Smooth muscle cell (in vitro differentiated cells): ENCODE measurements at regions not wholly inside any gene's neighbourhood (a gene's known extent, or its start where the extent isn't known, plus 50 kb on each side); places are given as distances from the start of the nearest gene placed in this dataset.

Experiments used
- DNase-seq: peaks from one replicate; lab custom pipeline; 2025; ENCODE audit not compliant: unreplicated experiment; lab: John Stamatoyannopoulos, UW
- H2AFZ ChIP-seq: fragments of 200-600 bp; sonication (generic); 2 replicates; pipeline ENCODE4 v1.6.0; 2016; ENCODE audit warnings: antibody characterized with exemption, low read depth, mild to moderate bottlenecking
- H3F3A ChIP-seq: fragments of 200-600 bp; sonication (generic); 2 replicates; pipeline ENCODE4 v1.6.0; 2017; ENCODE audit warnings: antibody characterized with exemption, low read depth
- H3K27ac ChIP-seq: fragments of 200-600 bp; sonication (generic); 2 replicates; pipeline ENCODE4 v1.5.1; 2016; ENCODE audit warnings: low read depth, mild to moderate bottlenecking
- H3K27me3 ChIP-seq: fragments of 200-600 bp; sonication (generic); 2 replicates; pipeline ENCODE4 v1.6.1; 2016; ENCODE audit warnings: low read depth, mild to moderate bottlenecking
- H3K36me3 ChIP-seq: fragments of 200-600 bp; sonication (generic); 2 replicates; pipeline ENCODE4 v1.5.1; 2016; ENCODE audit warnings: low read depth
- H3K4me1 ChIP-seq: fragments of 200-600 bp; sonication (generic); 2 replicates; pipeline ENCODE4 v1.5.1; 2016; ENCODE audit warnings: low read depth
- H3K4me2 ChIP-seq: fragments of 200-600 bp; sonication (generic); 2 replicates; pipeline ENCODE4 v1.6.0; 2016; ENCODE audit warnings: mild to moderate bottlenecking
- H3K4me3 ChIP-seq: fragments of 200-600 bp; sonication (generic); 2 replicates; pipeline ENCODE4 v1.5.1; 2016; ENCODE audit warnings: mild to moderate bottlenecking
- H3K79me2 ChIP-seq: fragments of 200-600 bp; sonication (generic); 2 replicates; pipeline ENCODE4 v1.6.0; 2016; ENCODE audit warnings: low read depth, mild to moderate bottlenecking
- H3K9ac ChIP-seq: fragments of 200-600 bp; sonication (generic); 2 replicates; pipeline ENCODE4 v1.6.0; 2016; ENCODE audit warnings: low read depth
- H3K9me3 ChIP-seq: fragments of 200-600 bp; sonication (generic); replicated peaks from 2 replicates; pipeline ENCODE4 v1.5.1; 2016; ENCODE audit warnings: low read depth
- H4K20me1 ChIP-seq: fragments of 200-600 bp; sonication (generic); 2 replicates; pipeline ENCODE4 v1.6.0; 2016; ENCODE audit warnings: low read depth
- WGBS: methylation state at CpG from one replicate; pipeline ENCODE4 v1.1.7; 2016; ENCODE audit warnings: low lambda C conversion rate; 5-methylcytosine and 5-hydroxymethylcytosine counted together
- TF ChIP-seq, protein P1 (sequence below): fragments of 200-600 bp; sonication (generic); IDR thresholded peaks from 2 replicates; pipeline ENCODE4 v1.5.1; 2017; ENCODE audit warnings: borderline replicate concordance, mild to moderate bottlenecking, antibody characterized with exemption; ENCODE audit not compliant: insufficient read depth, poor library complexity, severe bottlenecking

DNA sequence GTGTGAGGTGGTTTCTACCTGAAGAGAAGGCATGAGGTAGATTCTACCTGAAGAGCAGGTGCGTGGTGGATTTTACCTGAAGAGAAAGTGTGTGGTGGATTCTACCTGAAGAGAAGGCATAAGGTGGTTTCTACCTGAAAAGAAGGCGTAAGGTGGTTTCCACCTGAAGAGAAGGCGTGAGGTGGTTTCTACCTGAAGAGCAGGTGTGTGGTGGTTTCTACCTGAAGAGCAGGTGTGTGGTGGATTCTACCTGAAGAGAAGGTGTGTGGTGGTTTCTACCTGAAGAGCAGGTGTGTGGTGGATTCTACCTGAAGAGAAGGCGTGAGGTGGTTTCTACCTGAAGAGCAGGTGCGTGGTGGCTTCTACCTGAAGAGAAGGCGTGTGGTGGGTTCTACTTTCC lies 192.8 kb downstream of the MED10 start:
- H3K36me3 ChIP-seq, result no peaks in the 10 kb centered on the region
- WGBS, result 91% methylated on average over 6 of the region's 6 CpGs

DNA sequence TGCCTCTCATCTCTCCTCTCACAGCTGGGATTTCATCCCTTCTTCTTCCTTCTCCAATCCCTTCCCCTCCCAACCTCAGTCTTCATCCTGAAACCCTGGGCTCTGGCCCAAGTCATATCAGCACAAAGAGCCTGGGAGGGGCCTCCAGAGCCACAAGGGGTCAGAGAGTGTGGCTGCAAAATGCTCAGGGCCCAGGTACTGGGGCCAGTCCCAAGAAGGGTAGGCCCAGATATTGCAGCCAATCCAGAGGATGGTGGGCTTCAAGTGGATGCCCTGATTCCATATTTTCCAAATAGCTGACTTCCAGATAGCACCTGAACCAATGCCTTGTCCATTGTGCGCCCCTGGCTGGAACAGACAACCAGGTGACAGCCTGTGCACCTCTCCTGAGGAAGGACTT lies 193.9 kb downstream of the MED10 start:
- TF ChIP-seq, protein P1, sequence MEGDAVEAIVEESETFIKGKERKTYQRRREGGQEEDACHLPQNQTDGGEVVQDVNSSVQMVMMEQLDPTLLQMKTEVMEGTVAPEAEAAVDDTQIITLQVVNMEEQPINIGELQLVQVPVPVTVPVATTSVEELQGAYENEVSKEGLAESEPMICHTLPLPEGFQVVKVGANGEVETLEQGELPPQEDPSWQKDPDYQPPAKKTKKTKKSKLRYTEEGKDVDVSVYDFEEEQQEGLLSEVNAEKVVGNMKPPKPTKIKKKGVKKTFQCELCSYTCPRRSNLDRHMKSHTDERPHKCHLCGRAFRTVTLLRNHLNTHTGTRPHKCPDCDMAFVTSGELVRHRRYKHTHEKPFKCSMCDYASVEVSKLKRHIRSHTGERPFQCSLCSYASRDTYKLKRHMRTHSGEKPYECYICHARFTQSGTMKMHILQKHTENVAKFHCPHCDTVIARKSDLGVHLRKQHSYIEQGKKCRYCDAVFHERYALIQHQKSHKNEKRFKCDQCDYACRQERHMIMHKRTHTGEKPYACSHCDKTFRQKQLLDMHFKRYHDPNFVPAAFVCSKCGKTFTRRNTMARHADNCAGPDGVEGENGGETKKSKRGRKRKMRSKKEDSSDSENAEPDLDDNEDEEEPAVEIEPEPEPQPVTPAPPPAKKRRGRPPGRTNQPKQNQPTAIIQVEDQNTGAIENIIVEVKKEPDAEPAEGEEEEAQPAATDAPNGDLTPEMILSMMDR, result no peak
- Histone ChIP-seq H3K27ac (no peak overlapping the region), H3K4me1 (no peaks in the 10 kb centered on the region), H4K20me1 (no peaks in the 10 kb centered on the region), H3K4me2 (no peak overlapping the region), H3K9me3 (no peaks in the 10 kb centered on the region), H3K4me3 (no peak overlapping the region), H3K9ac (no peak overlapping the region), H3K36me3 (no peaks in the 10 kb centered on the region), H3K27me3 (no peaks in the 10 kb centered on the region), H3K79me2 (no peaks in the 10 kb centered on the region), H3F3A (no peaks in the 10 kb centered on the region), H2AFZ (no peak overlapping the region)
- DNase-seq, result no peak
- 75% methylated on average over 1 of the region's 1 CpG for WGBS

More for the DNA sequence above, 192.8 kb downstream of the MED10 start:
- Histone ChIP-seq H3K27me3 (no peaks in the 10 kb centered on the region), H3K4me1 (no peaks in the 10 kb centered on the region), H3K4me3 (no peak overlapping the region), H2AFZ (no peak overlapping the region), H3K79me2 (no peaks in the 10 kb centered on the region), H4K20me1 (no peaks in the 10 kb centered on the region), H3K4me2 (no peak overlapping the region), H3K9ac (no peak overlapping the region), H3K9me3 (no peaks in the 10 kb centered on the region), H3K27ac (no peak overlapping the region), H3F3A (no peaks in the 10 kb centered on the region)
- TF ChIP-seq, protein P1, result no peak
- DNase-seq, result no peak

DNA sequence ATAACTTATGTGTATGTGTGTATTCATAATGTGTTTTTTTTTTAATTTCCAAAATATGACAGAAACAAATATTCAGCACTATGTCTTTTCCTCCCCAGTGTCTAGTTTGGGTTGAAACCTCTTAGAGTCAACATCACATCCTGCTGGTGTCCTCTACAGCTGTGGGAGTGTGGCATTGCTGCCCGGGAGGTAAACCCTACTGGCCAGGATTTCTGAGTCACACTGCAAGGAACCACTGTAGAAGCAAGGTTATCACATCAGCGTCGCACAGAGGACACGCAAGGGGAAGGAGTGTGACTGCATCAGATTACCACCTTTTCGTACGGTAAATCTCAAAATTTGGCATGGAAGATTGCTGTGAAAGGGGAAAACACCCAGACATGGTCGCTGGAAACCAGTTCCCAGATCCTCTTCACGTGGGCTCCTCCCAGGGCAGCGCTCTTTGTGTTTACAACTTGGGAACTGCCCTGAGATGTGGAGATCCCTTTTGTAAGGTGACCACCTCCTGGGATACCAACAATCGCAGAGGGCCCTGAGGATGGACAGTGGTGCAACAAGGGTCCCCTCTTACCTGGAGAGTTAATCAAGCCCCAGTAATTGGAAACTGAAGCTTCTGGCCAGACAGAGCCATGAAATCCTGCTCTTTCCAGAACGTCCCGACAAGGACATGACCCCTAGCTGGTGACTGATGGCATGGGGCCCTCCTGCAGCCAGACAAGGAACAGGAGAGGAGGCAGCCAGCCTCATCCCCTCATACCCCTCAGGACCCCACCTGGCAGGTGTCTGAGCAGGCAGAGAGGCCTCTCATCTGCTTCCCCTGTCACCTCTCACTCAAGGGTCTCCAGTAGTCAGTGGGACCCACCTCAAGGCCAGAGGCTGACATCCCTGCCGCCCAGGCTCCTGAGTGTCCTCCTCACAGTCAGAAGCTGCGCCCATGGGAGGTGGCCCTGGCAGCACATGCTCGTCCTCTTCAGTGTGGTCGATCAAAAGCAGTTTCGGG lies 194.7 kb downstream of the MED10 start:
- Histone ChIP-seq H3K79me2 (no peaks in the 10 kb centered on the region), H3F3A (no peaks in the 10 kb centered on the region)

More for the DNA sequence above, 194.7 kb downstream of the MED10 start:
- H3K4me1 ChIP-seq, result no peaks in the 10 kb centered on the region
- WGBS, result 74% methylated on average over 17 of the region's 17 CpGs
- no peak overlapping the region for H3K27ac ChIP-seq
- DNase-seq, result no peak
- no peaks in the 10 kb centered on the region for H4K20me1 ChIP-seq
- H3K4me3 ChIP-seq, result no peak overlapping the region
- H3K27me3 ChIP-seq, result no peaks in the 10 kb centered on the region
- TF ChIP-seq, protein P1, result no peak
- H3K9me3 ChIP-seq, result no peaks in the 10 kb centered on the region
- H3K4me2 ChIP-seq, result no peak overlapping the region
- H3K36me3 ChIP-seq, result no peaks in the 10 kb centered on the region
- H3K9ac ChIP-seq, result no peak overlapping the region
- H2AFZ ChIP-seq, result no peak overlapping the region
